ENCODE measurements at regions not wholly inside any gene's neighbourhood (a gene's known extent, or its start where the extent isn't known, plus 50 kb on each side); places are given as distances from the start of the nearest gene placed in this dataset.

- no peak for DNase-seq (ENCODE audit: low read depth in 3 of 3)
Observed at GRCh38 chr13:33707449-33707848, 110.5 kb upstream of the RFC3 start.

DNA sequence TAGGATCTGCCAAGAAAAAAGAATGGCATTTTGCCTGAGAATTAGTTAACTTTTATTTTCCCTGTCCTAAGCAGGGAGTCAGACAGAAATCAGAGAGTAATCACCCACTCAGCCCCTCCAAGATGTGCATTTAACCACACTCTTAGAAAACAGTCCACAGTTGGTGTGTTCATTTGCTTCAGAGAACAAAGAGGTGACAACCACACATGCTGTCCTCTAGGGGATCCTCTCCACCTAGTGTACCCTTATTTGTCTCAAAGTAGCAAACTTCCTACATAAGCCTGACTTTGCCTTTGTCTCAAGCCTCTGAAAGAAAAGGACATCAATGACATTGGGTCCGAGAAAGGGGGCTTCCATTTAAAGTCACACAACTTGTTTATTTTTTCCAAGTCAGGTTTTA, 107.0 kb upstream of the RFC3 start:
- no peak for DNase-seq (ENCODE audit: low read depth in 3 of 3)

GRCh38 chr13:33711436-33711835, 106.5 kb upstream of the RFC3 start:
- no peak for DNase-seq (ENCODE audit: low read depth in 3 of 3)

GRCh38 chr13:33717775-33718174, 100.2 kb upstream of the RFC3 start:
- no peak for DNase-seq (ENCODE audit: low read depth in 3 of 3)

DNA sequence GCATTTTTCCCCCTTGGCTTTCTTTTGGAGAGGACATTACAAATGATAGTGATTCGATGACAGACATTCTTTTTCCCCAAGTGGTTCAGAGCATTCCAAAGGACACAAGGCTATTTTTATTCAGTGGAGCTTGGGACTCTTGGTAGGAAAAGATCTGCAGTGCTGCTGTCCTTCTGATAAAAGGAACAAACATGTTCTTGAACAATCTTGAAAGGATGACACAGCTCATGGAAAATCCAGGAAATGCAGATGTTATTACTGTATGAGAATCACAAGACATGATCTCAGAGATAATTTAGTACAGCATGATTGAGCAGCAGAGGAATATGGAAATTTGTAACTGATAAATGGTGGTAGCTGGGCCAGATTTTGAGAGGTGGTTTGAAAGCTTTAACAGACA, 96.2 kb upstream of the RFC3 start:
- DNase-seq (ENCODE audit: low read depth in 3 of 3): no peak

DNA sequence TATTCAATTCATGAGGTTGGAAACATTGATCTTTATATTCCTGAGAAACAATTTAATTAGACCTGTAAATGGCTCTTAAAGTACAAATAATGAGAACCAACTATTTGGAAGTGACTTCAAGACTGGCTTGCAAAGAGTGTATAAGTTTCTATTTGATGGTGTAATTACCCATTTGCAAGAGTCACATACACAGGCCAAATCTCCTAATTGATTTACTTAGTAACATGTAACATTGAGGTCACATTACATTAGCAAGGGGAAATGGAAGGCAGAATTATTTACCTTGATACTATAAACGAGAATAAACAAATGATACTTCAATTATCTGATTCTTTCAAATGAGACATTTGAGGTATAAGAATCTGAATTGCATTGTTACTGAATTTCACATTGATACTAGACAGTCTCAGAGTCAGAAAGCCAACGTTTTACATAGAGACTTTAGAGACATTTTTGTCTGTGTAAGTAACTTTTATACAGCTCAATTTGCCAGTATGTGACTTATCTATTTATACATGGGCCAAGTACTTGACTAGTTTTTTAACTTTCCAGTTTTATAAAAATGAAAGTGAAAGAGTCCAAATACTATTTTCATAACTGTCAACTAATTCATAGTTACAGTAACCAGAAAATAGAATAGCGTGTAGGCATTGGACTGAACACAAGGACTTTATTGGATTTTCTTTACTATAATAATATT, 95.6 kb upstream of the RFC3 start:
- DNase-seq (ENCODE audit: low read depth in 3 of 3): no peak

DNA sequence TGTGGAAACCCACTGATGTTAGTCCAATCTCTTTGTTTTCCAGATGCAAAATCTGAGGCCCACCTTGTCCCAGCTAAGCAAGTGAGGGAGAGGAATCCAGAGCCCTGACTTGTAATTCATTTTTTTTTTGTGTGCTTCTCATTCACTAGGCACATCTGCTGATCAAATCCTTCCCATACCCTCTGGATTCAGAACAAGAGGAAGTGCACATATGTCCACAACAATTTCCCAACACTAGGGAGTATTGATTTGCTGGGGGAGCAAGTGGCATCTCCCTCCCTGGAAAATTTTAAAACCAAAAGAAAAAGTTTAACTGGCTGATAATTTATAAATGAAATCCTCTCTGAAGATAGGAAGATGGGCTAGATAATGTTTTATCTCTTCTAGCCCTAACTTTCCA, 94.6 kb upstream of the RFC3 start:
- no peak for DNase-seq (ENCODE audit: low read depth in 3 of 3)

DNA sequence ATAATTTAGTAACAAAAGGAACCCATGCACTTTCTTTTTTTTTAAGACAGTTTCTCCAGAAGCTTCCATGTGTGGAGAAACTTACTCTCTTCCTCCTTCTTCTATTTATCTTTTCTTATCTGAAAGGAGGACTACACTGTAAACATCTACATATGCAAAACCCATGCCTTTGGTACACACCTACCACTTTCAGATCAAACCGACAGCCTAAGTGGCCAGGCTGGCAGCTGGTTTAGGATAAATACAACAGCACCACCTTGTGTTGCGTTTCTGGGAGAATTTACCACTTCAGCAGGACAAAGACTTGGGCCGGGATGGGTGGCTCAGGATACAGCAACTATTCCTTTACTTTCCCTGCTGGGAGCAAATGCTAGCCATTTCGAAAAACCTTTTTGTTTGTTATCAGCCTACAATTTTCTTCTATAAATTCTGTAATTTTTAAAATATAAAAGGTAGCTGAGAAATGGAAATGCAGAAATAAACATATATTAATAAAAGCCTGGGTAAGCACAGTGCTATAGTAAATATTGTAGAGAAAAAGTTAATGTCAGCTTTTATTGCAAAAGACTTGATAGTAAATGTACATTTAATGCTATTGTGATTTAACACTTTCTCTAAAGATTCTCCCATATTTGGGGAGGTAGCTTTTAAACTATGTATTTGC, 94.0 kb upstream of the RFC3 start:
- peak; percentile 21 to 54 (median 48) for DNase-seq (ENCODE audit: low read depth in 3 of 3)

GRCh38 chr13:33725340-33725739, 92.6 kb upstream of the RFC3 start:
- no peak for DNase-seq (ENCODE audit: low read depth in 3 of 3)

DNA sequence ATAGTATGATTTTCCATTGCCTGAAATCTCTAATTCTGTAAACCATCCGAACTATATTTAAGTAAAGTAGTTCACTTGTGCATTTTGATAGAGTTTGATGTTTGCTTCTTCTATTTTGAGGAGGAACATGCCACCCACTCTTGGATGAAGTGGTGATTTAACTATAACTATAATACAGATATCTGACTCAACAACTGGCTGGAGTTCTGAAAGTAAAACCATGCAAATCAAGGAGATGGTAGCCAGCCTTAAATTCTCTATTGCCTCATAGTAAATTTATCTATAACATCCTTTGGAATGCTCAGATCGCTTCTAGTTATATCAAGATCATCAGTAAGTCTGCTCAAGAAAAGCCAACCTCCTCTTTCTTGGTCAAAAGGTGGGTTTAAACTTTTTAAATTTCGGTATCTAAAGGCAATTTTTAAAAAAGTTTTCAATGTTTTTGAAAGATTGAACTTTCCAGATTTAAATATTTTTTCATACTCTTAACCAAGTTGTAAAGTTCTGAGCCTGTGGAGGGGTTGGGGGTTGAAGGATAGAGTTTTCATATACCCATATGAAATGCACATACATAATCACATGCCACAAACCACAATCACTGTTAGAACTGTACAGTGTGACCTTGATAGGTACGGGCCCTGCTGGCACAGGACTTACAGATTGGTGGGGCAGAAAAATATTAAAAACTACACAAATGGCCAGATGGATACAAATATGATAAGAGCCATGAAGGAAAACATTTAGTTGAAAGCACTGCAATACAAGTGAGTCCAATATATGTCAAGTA, 90.5 kb upstream of the RFC3 start:
- no peak for DNase-seq (ENCODE audit: low read depth in 3 of 3)

DNA sequence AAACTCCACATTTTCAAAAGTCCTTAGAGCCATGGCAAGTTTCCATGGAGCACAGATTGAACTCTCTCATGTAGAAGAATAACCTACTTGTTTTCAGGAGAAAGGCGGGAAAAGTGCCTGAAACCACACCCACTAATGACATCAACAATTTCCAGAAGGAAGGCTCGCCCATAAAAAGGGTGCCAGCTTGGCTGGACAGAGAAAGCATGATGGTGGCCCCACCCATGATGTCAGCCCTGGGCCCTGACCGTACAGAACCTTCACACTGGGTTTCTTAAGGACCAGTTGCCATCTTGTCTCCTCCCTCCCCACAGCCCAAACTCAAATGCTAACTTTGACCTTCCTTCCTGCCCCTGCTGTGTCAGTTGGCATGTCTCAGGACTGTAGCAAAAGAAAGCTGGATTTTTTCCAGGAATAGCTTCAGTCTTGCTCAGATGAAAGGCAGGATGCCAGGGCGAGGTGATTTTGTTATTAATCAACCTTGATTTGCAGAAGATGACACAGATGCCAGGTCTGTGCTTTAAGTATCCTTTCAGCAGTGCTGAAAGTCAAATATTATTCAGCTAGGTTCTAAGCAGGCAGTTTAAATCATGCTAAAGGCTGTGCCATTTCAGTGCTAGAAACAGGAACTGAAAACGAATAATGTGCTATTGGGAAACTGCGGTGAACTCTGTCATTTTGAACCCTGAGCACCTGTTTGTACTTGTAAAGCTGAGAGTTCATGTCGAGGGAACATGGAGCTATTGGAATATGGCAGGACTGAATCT, 89.5 kb upstream of the RFC3 start:
- no peak for DNase-seq (ENCODE audit: low read depth in 3 of 3)

- no peak for DNase-seq (ENCODE audit: low read depth in 3 of 3)
Observed at GRCh38 chr13:33730147-33730546, 87.8 kb upstream of the RFC3 start.

- DNase-seq (ENCODE audit: low read depth in 3 of 3): no peak
Observed at GRCh38 chr13:33730619-33731018, 87.3 kb upstream of the RFC3 start.

DNA sequence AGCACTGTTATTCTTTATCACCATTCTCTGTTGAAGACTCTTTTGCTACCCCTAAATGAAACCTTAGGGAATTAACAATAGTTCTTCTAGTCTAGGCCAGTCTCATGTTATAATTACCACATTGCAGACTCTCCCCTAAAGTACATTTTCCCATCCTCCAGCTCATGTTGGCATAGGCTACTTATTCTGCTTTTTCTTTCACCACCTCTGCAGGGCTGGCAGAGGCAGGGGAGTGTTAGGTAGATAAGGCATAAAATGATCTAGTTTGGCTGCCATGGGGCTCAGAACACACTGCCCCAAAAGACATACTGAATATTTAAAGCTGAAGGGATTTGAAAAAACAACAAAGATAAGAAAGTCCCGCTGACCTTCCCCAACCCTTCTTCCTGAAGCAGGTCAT, 82.7 kb upstream of the RFC3 start:
- DNase-seq (ENCODE audit: low read depth in 3 of 3): no peak

DNA sequence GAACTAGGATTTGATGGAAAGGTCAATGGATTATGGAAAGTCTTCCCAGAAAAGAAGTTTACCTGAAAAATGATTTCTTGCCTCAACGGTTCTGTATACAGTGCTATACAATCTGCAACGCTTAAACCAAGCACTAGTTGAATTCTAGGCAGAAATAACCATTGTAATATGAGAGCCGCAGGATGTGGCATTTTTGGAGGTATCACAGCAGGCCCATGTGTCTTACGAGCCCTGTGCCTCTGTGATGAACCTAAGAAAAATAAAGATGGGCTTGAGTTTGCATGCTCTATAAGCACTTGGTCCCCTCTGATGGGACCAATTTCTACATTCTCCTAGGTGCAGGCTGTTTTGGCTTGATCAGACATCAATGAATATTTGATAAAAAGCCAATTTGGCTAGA, 78.7 kb upstream of the RFC3 start:
- DNase-seq (ENCODE audit: low read depth in 3 of 3): no peak

DNA sequence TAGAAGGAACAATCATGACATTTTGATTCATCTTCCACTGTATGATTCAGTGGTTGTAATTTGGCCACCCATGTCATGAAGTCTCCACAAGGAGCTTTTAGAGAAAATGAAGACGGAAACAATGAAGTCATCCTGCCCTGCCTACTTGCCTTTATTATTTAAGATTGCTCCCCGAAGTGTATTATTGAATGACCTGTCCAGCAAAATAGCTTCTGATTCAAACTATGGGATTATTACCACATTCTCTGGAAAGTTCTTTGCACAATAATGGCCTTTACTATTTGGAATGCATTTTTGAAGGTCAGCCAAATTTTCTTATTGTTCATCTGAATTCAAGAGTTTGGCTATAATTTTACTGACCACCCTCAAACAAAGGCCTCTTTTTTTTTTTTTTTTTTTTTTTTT, 77.8 kb upstream of the RFC3 start:
- DNase-seq (ENCODE audit: low read depth in 3 of 3): no peak

DNA sequence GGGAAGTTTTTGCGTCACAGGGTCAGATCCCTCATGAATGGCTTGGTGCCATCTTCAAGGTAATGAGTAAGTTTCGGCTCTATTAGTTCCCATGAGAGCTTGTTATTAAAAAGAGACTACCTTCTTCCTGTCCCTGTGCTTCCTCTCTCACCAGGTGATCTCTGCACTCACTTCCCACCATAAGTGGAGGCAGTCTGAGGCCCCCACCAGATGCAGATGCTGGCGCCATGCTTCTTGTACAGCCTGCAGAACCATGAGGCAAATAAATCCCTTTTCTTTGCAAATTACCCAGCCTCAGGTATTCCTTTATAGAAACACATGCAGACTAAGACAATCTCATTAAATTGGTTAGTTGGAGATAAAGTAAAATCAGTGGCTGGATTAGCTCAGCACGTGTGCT, 75.6 kb upstream of the RFC3 start:
- no peak for DNase-seq (ENCODE audit: low read depth in 3 of 3)

DNA sequence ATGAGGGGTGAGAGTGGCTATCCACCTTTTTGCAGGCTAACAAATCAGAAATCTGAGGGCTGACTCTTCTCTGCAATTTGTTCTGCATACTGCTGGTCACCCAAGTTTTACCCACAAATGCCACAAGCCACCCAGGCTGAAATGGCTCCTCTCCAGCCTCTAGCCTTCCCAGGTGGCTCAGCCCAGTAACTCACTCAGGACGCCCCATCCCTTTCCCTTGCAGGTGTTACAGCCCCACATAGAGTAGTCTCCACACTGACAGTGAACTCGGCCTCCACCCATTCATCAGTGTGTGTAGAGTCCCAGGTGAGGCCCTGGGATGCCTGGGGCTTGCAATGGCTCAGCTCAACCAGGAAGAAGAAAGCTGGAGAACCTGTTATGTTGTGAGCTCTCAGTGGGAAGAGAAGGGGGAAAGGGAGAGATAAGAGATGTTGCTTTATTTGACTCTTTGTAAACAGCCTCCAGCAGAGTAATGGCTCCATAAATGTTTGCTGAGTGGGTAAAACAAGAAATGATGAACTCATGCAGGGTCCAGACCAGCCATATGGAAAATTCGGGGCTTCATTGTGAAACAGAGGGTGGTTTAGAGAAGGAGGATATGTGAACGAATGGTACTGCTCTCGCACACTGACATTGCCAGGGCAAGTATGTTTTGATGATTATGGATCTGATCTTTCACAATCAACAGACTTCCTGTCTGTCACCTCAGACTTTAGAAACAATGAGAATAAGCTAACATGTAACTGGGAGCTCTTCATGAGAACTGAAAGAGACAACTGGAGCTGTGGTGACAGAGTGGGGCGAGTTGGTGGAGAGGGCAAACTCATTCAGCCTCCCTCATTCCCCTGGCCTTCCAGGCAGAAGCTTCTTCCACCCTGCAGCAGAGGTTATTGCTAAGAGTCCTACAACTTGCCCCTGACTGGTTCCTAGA, 74.2 kb upstream of the RFC3 start:
- DNase-seq (ENCODE audit: low read depth in 3 of 3): peak in 1 of 3 experiments; percentile 1

- DNase-seq (ENCODE audit: low read depth in 3 of 3): no peak
Observed at GRCh38 chr13:33744589-33745369, 73.2 kb upstream of the RFC3 start.

Measured in stimulated activated CD4-positive, alpha-beta T cell treated with anti-CD3 and anti-CD28 coated beads, TNF-alpha, amount 100 ng/mL, for 24 hours (primary cell).